H1 (cell line): ENCODE measurements at regions not wholly inside any gene's neighbourhood (a gene's known extent, or its start where the extent isn't known, plus 50 kb on each side); places are given as distances from the start of the nearest gene placed in this dataset.

ENCODE experiments used
- CTCF ChIA-PET: fragments of 300-600 bp; sonication (Branson Sonifier 250); formaldehyde crosslinking; loops from one replicate; lab custom pipeline; 2021; ENCODE audit not compliant: partially characterized antibody; lab: Charles Lee
- POLR2A ChIA-PET: fragments of 300-600 bp; sonication (Branson Sonifier 250); formaldehyde crosslinking; loops from one replicate; lab custom pipeline; 2021; ENCODE audit warnings: inconsistent platforms; ENCODE audit not compliant: partially characterized antibody; lab: Charles Lee
- DNase-seq, 2 experiments: peaks; one replicate each; pipeline versions ENCODE4 v3.0.0 to v3.0.0-alpha.2; 2010 to 2022; ENCODE audit warnings: low spot score in 2 of 2, low read depth in 1 of 2, mixed read lengths in 1 of 2
- FAIRE-seq: peaks from 2 replicates; lab custom pipeline; 2011; peaks lifted over from hg19 to GRCh38; lab: Jason Lieb, UNC
- H2AFZ ChIP-seq: 2 replicates; pipeline ENCODE4 v1.8.1; 2012; ENCODE audit warnings: low read length, inconsistent platforms
- H2AK5ac ChIP-seq: 2 replicates; pipeline ENCODE4 v1.6.1; 2013; ENCODE audit warnings: low read depth, low read length
- H2BK120ac ChIP-seq: replicated peaks from 2 replicates; pipeline ENCODE3; 2013; ENCODE audit warnings: low read depth, low read length, inconsistent platforms
- H2BK12ac ChIP-seq: 2 replicates; pipeline ENCODE4 v1.6.1; 2013; ENCODE audit warnings: low read depth, low read length
- H2BK15ac ChIP-seq: 2 replicates; pipeline ENCODE4 v1.6.1; 2013; ENCODE audit warnings: low read length
- H2BK20ac ChIP-seq: 2 replicates; pipeline ENCODE4 v1.6.1; 2013; ENCODE audit warnings: low read length
- H2BK5ac ChIP-seq: 2 replicates; pipeline ENCODE4 v1.6.1; 2013; ENCODE audit warnings: low read depth, low read length
- H3K14ac ChIP-seq: 2 replicates; pipeline ENCODE4 v1.6.1; 2013; ENCODE audit warnings: inconsistent platforms; ENCODE audit not compliant: insufficient read length
- H3K18ac ChIP-seq: 2 replicates; pipeline ENCODE4 v1.6.1; 2013; ENCODE audit warnings: low read length; ENCODE audit errors: extremely low read depth
- H3K23ac ChIP-seq: 2 replicates; pipeline ENCODE4 v1.6.1; 2013; ENCODE audit warnings: inconsistent platforms; ENCODE audit not compliant: insufficient read length
- H3K23me2 ChIP-seq: 2 replicates; pipeline ENCODE4 v1.6.1; 2013; ENCODE audit warnings: low read depth, low read length
- H3K27ac ChIP-seq: 2 replicates; pipeline ENCODE4 v1.6.1; 2011; ENCODE audit warnings: low read depth, low read length, inconsistent platforms
- H3K27me3 ChIP-seq, 4 experiments: replicated peaks in 1 of 4; 1 replicate in 1 of 4; 2 replicates in 3 of 4; pipeline versions ENCODE4 v1.6.1 to v1.8.1; 2011 to 2013; ENCODE audit warnings: low read length in 3 of 4, mild to moderate bottlenecking in 3 of 4, inconsistent platforms in 2 of 4, mixed read lengths in 2 of 4, moderate library complexity in 1 of 4; ENCODE audit not compliant: control insufficient read depth in 3 of 4, insufficient read depth in 3 of 4; ENCODE audit errors: extremely low read depth in 1 of 4
- H3K36me3 ChIP-seq, 4 experiments: 2 replicates each; pipeline versions ENCODE4 v1.6.1 to v1.8.1; 2011 to 2013; ENCODE audit warnings: mild to moderate bottlenecking in 4 of 4, low read length in 3 of 4, moderate library complexity in 2 of 4, control low read depth in 1 of 4, inconsistent platforms in 1 of 4; ENCODE audit not compliant: insufficient read depth in 4 of 4, control insufficient read depth in 2 of 4
- H3K4ac ChIP-seq: replicated peaks from 2 replicates; pipeline ENCODE3; 2013; ENCODE audit warnings: low read length, low read depth, mixed read lengths, inconsistent platforms; ENCODE audit not compliant: insufficient read length
- H3K4me1 ChIP-seq, 4 experiments: replicated peaks in 1 of 4; 1 replicate in 1 of 4; 2 replicates in 3 of 4; pipeline versions ENCODE4 v1.6.1 to v1.8.1; 2011 to 2013; ENCODE audit warnings: low read length in 3 of 4, inconsistent platforms in 2 of 4, mixed read lengths in 1 of 4; ENCODE audit not compliant: insufficient read depth in 4 of 4, control insufficient read depth in 3 of 4
- H3K4me2 ChIP-seq, 2 experiments: 2 replicates each; pipeline versions ENCODE4 v1.6.1 to v1.8.1; 2011 to 2013; ENCODE audit warnings: low read depth in 2 of 2, low read length in 2 of 2, control low read depth in 1 of 2, inconsistent platforms in 1 of 2, mild to moderate bottlenecking in 1 of 2; ENCODE audit not compliant: insufficient read depth in 1 of 2
- H3K4me3 ChIP-seq, 4 experiments: fragments of 200-600, 300-600 bp in 1 of 4; sonication (generic), shearing (Covaris generic), sonication (Bioruptor Twin) in 1 of 4; 2 replicates each; pipeline versions ENCODE4 v1.5.1 to v1.8.1; 2011 to 2016; ENCODE audit warnings: low read length in 4 of 4, low read depth in 3 of 4, control low read depth in 2 of 4, inconsistent platforms in 2 of 4, mild to moderate bottlenecking in 2 of 4, mixed read lengths in 1 of 4, moderate library complexity in 1 of 4; ENCODE audit not compliant: insufficient read depth in 2 of 4; ENCODE audit errors: extremely low read depth in 1 of 4
- H3K56ac ChIP-seq: replicated peaks from 2 replicates; pipeline ENCODE3; 2013; ENCODE audit warnings: low read depth, mild to moderate bottlenecking, mixed read lengths, low read length, inconsistent platforms; ENCODE audit not compliant: insufficient read length
- H3K79me1 ChIP-seq: 2 replicates; pipeline ENCODE4 v1.6.1; 2013; ENCODE audit warnings: low read depth, low read length, control low read depth
- H3K79me2 ChIP-seq, 2 experiments: 2 replicates each; pipeline versions ENCODE4 v1.6.1 to v1.8.1; 2012 to 2013; ENCODE audit warnings: low read length in 2 of 2, mild to moderate bottlenecking in 2 of 2, inconsistent platforms in 1 of 2; ENCODE audit not compliant: insufficient read depth in 2 of 2, control insufficient read depth in 1 of 2
- H3K9ac ChIP-seq, 4 experiments: replicated peaks in 1 of 4; 1 replicate in 1 of 4; 2 replicates in 3 of 4; pipeline versions ENCODE4 v1.6.1 to v1.8.1; 2011 to 2013; ENCODE audit warnings: low read depth in 3 of 4, low read length in 3 of 4, control low read depth in 2 of 4, mild to moderate bottlenecking in 2 of 4, moderate library complexity in 2 of 4, inconsistent platforms in 1 of 4; ENCODE audit errors: extremely low read depth in 1 of 4
- H3K9me3 ChIP-seq, 2 experiments: 2 replicates each; pipeline versions ENCODE4 v1.6.1 to v1.8.1; 2012 to 2013; ENCODE audit warnings: mild to moderate bottlenecking in 2 of 2, moderate library complexity in 2 of 2, control low read depth in 1 of 2, inconsistent platforms in 1 of 2, low read depth in 1 of 2, low read length in 1 of 2, mixed read lengths in 1 of 2; ENCODE audit not compliant: insufficient read depth in 2 of 2
- H4K20me1 ChIP-seq, 2 experiments: replicated peaks in 1 of 2; 2 replicates each; pipeline versions ENCODE3 to v1.8.1; 2011 to 2013; ENCODE audit warnings: inconsistent platforms in 2 of 2, low read length in 2 of 2, mild to moderate bottlenecking in 1 of 2; ENCODE audit not compliant: insufficient read depth in 2 of 2, control insufficient read depth in 1 of 2
- H4K5ac ChIP-seq: 2 replicates; pipeline ENCODE4 v1.6.1; 2013; ENCODE audit warnings: low read length, low read depth, mixed read lengths, inconsistent platforms; ENCODE audit not compliant: insufficient read length
- H4K8ac ChIP-seq: 2 replicates; pipeline ENCODE4 v1.8.0; 2013; ENCODE audit warnings: mild to moderate bottlenecking, moderate library complexity, low read length, inconsistent platforms; ENCODE audit not compliant: insufficient read depth; ENCODE audit errors: extremely low read depth
- H4K91ac ChIP-seq: replicated peaks from 2 replicates; pipeline ENCODE3; 2013; ENCODE audit warnings: low read length, mixed read lengths, inconsistent platforms; ENCODE audit not compliant: insufficient read length
- ATF3 ChIP-seq: IDR thresholded peaks from 2 replicates; pipeline ENCODE4 v1.6.1; 2011; ENCODE audit warnings: low read depth, mild to moderate bottlenecking, low read length; ENCODE audit not compliant: insufficient read depth
- CBX5 ChIP-seq: fragments of 300-800, 300-1000 bp; sonication (generic); IDR thresholded peaks from 2 replicates; pipeline ENCODE4 v1.7.1; 2016; ENCODE audit warnings: antibody characterized with exemption, low read length, low read depth
- FOSL1 ChIP-seq: IDR thresholded peaks from 2 replicates; pipeline ENCODE4 v1.6.1; 2011; ENCODE audit warnings: mild to moderate bottlenecking, low read depth, low read length, moderate library complexity; ENCODE audit not compliant: insufficient read depth
- JUND ChIP-seq: IDR thresholded peaks from 2 replicates; pipeline ENCODE4 v1.6.1; 2011; ENCODE audit warnings: mild to moderate bottlenecking, improper control_type of control experiment, low read length
- KDM1A ChIP-seq: fragments of 200-600, 300-600 bp; sonication (generic); IDR thresholded peaks from 2 replicates; pipeline ENCODE4 v1.7.1; 2016; ENCODE audit warnings: mild to moderate bottlenecking, low read length, borderline replicate concordance
- NRF1 ChIP-seq: IDR thresholded peaks from 2 replicates; pipeline ENCODE4 v1.6.1; 2011; ENCODE audit warnings: mild to moderate bottlenecking, low read depth, low read length, improper control_type of control experiment
- POLR2A ChIP-seq, 2 experiments: IDR thresholded peaks; 1 replicate in 1 of 2; 2 replicates in 1 of 2; pipeline ENCODE4 v1.6.1; 2011; ENCODE audit warnings: low read depth in 2 of 2, low read length in 2 of 2, mild to moderate bottlenecking in 2 of 2; ENCODE audit errors: control extremely low read depth in 1 of 2
- POU5F1 ChIP-seq: IDR thresholded peaks from 2 replicates; pipeline ENCODE4 v1.6.1; 2011; ENCODE audit warnings: low read depth, mild to moderate bottlenecking, low read length, moderate library complexity
- RAD21 ChIP-seq, 2 experiments: IDR thresholded peaks in 1 of 2; conservative IDR thresholded peaks in 1 of 2; 2 replicates each; pipeline ENCODE4 v1.6.1; 2011; ENCODE audit warnings: low read depth in 2 of 2, low read length in 2 of 2, improper control_type of control experiment in 1 of 2, inconsistent platforms in 1 of 2, mild to moderate bottlenecking in 1 of 2, moderate library complexity in 1 of 2
- SIRT6 ChIP-seq: IDR thresholded peaks from one replicate; pipeline ENCODE4 v1.7.1; 2012; ENCODE audit warnings: low read length, inconsistent platforms
- SP1 ChIP-seq: IDR thresholded peaks from 2 replicates; pipeline ENCODE4 v1.6.1; 2011; ENCODE audit warnings: low read depth, low read length
- SP4 ChIP-seq: IDR thresholded peaks from 2 replicates; pipeline ENCODE4 v1.6.1; 2012; ENCODE audit warnings: low read length, inconsistent platforms
- SRF ChIP-seq: IDR thresholded peaks from 2 replicates; pipeline ENCODE4 v1.6.1; 2011; ENCODE audit warnings: mild to moderate bottlenecking, low read depth, low read length, moderate library complexity
- TBP ChIP-seq: IDR thresholded peaks from 2 replicates; pipeline ENCODE4 v1.6.1; 2011; ENCODE audit warnings: low read depth, low read length, improper control_type of control experiment
- WGBS, 2 experiments: shearing (Covaris generic) in 1 of 2; methylation state at CpG; one replicate each; pipeline versions ENCODE4 v1.1.6 to v1.1.7; 2013 to 2015; ENCODE audit warnings: low lambda C conversion rate in 2 of 2, mixed read lengths in 2 of 2, inconsistent platforms in 1 of 2, low coverage in 1 of 2, missing lambda C conversion rate in 1 of 2; ENCODE audit not compliant: insufficient replicate concordance in 2 of 2, insufficient coverage in 1 of 2, insufficient read length in 1 of 2; ENCODE audit errors: extremely low coverage in 1 of 2, missing lambda C conversion rate in 1 of 2; 5-methylcytosine and 5-hydroxymethylcytosine counted together

GRCh38 chr17:27378482-27379175 is 77.6 kb upstream of the KSR1 start:
- 84% methylated on average over 9 of the region's 9 CpGs; no CpG with 5 or more reads in 1 of the 2 experiments for WGBS, 2 experiments
- Histone ChIP-seq H3K4ac (no peak overlapping the region), H2AK5ac (no peak overlapping the region), H4K20me1 (no peaks in the 10 kb centered on the region), H3K27ac (no peak overlapping the region), H3K9me3 (peaks cover 0 to 5% of the 10 kb centered on the region in 2 experiments; a peak in 1 of 4 replicates), H2BK12ac (no peak overlapping the region), H2BK20ac (no peak overlapping the region), H3K9ac (no peak overlapping the region), H3K23ac (no peak overlapping the region), H3K14ac (no peak overlapping the region), H3K4me2 (no peak overlapping the region), H3K56ac (no peak overlapping the region), H3K27me3 (no peaks in the 10 kb centered on the region), H2BK120ac (no peak overlapping the region), H2BK15ac (no peak overlapping the region), H3K36me3 (no peaks in the 10 kb centered on the region), H2BK5ac (no peak overlapping the region), H3K4me1 (no peaks in the 10 kb centered on the region), H2AFZ (no peak overlapping the region), H3K79me2 (no peaks in the 10 kb centered on the region), H3K79me1 (no peaks in the 10 kb centered on the region), H4K5ac (no peak overlapping the region), H4K8ac (no peak overlapping the region), H4K91ac (no peak overlapping the region), H3K4me3 (no peak overlapping the region), H3K18ac (no peak overlapping the region), H3K23me2 (no peaks in the 10 kb centered on the region)
- DNase-seq (no peak), FAIRE-seq (no peak)
- ChIA-PET POLR2A (no interaction called here), CTCF (interaction anchor here (0.9 to 14.0 kb wide), 6 partner anchors 24 to 223 kb away, joined by 3 to 134 read pairs (median 14); no protein-coding TSS in a partner anchor)
- no peak for TF ChIP-seq SRF
- TF ChIP-seq RAD21 (IDR thresholded peaks at IDR 0.05 in 1 of 2, conservative IDR thresholded peaks at IDR 0.05 in 1 of 2; ENCODE audit: low read depth in 2 of 2, low read length in 2 of 2): no peak
- TF ChIP-seq SP1: no peak
- no peak for TF ChIP-seq SP4
- no peak for TF ChIP-seq SIRT6
- TF ChIP-seq POU5F1: no peak
- no peak for TF ChIP-seq NRF1
- no peak for TF ChIP-seq JUND
- TF ChIP-seq CBX5: no peak
- TF ChIP-seq KDM1A: no peak
- no peak for TF ChIP-seq TBP
- TF ChIP-seq POLR2A (IDR thresholded peaks at IDR 0.05; ENCODE audit: control extremely low read depth in 1 of 2, low read depth in 2 of 2, low read length in 2 of 2): no peak
- TF ChIP-seq FOSL1: no peak
- no peak for TF ChIP-seq ATF3
